PC-3 (cell line): ENCODE measurements at regions not wholly inside any gene's neighbourhood (a gene's known extent, or its start where the extent isn't known, plus 50 kb on each side); places are given as distances from the start of the nearest gene placed in this dataset.

Source experiments
- ATAC-seq: fragments of 200-7000 bp; cut with Tn5 transposase; 2 replicates; pipeline ENCODE4 v1.9.1; 2020; ENCODE audit warnings: mild to moderate bottlenecking, moderate library complexity
- BruUV-seq: library from RNA; stranded (reverse); fragments of 400-500 nt; replicated peaks from 2 replicates; lab custom pipeline; 2021; lab: Mats Ljungman, UMichigan
- CTCF ChIA-PET: fragments of 300-600 bp; sonication (Branson Sonifier 250); formaldehyde crosslinking; loops from one replicate; lab custom pipeline; 2022; ENCODE audit warnings: antibody characterized with exemption; lab: Charles Lee
- POLR2A ChIA-PET: fragments of 300-600 bp; sonication (Branson Sonifier 250); formaldehyde crosslinking; loops from one replicate; lab custom pipeline; 2022; ENCODE audit warnings: antibody characterized with exemption; ENCODE audit not compliant: unreplicated experiment; lab: Charles Lee
- DNase-seq: peaks from one replicate; pipeline ENCODE4 v3.0.0-alpha.2; 2015
- H2AFZ ChIP-seq: fragments of 300-600 bp; sonication (generic); 2 replicates; pipeline ENCODE4 v1.6.0; 2016; ENCODE audit warnings: antibody characterized with exemption, low read length
- H3F3A ChIP-seq: fragments of 300-600 bp; sonication (generic); one replicate; pipeline ENCODE4 v1.6.0; 2017; ENCODE audit warnings: antibody characterized with exemption, low read length, control low read depth, mild to moderate bottlenecking; ENCODE audit not compliant: unreplicated experiment
- H3K27ac ChIP-seq: fragments of 300-600 bp; sonication (generic); 2 replicates; pipeline ENCODE4 v1.5.1; 2016; ENCODE audit warnings: mild to moderate bottlenecking, low read length
- H3K27me3 ChIP-seq: fragments of 300-600 bp; sonication (generic); 2 replicates; pipeline ENCODE4 v1.6.1; 2016; ENCODE audit warnings: low read length, mixed read lengths
- H3K36me3 ChIP-seq: fragments of 300-600 bp; sonication (generic); 2 replicates; pipeline ENCODE4 v1.6.1; 2016; ENCODE audit warnings: low read depth, mixed run types, low read length, mixed read lengths
- H3K4me1 ChIP-seq: fragments of 300-600 bp; sonication (generic); 2 replicates; pipeline ENCODE4 v1.5.1; 2016; ENCODE audit warnings: low read length; ENCODE audit not compliant: insufficient read depth
- H3K4me2 ChIP-seq: fragments of 300-600 bp; sonication (generic); 2 replicates; pipeline ENCODE4 v1.6.0; 2016; ENCODE audit warnings: low read length
- H3K4me3 ChIP-seq: fragments of 300-600 bp; sonication (generic); 2 replicates; pipeline ENCODE4 v1.5.1; 2016; ENCODE audit warnings: mild to moderate bottlenecking, low read length, mixed read lengths
- H3K79me2 ChIP-seq: fragments of 300-600 bp; sonication (generic); 2 replicates; pipeline ENCODE4 v1.6.1; 2017; ENCODE audit warnings: low read length, mixed read lengths
- H3K9ac ChIP-seq: fragments of 300-600 bp; sonication (generic); 2 replicates; pipeline ENCODE4 v1.6.0; 2016; ENCODE audit warnings: mild to moderate bottlenecking, low read length
- H3K9me2 ChIP-seq: fragments of 300-600 bp; sonication (generic); replicated peaks from 2 replicates; pipeline ENCODE4 v1.6.1; 2016; ENCODE audit warnings: mixed run types, low read length, mixed read lengths
- H3K9me3 ChIP-seq: fragments of 300-600 bp; sonication (generic); 2 replicates; pipeline ENCODE4 v1.6.1; 2016; ENCODE audit warnings: low read length, mixed read lengths
- H4K20me1 ChIP-seq: fragments of 300-600 bp; sonication (generic); 2 replicates; pipeline ENCODE4 v1.6.1; 2016; ENCODE audit warnings: low read length, mixed read lengths
- CTCF ChIP-seq: fragments of 300-600 bp; sonication (generic); conservative IDR thresholded peaks from 2 replicates; pipeline ENCODE4 v1.5.1; 2017; ENCODE audit warnings: antibody characterized with exemption, low read depth, mild to moderate bottlenecking, low read length
- EZH2 ChIP-seq: fragments of 300-600 bp; sonication (generic); IDR thresholded peaks from one replicate; pipeline ENCODE4 v1.6.1; 2017; ENCODE audit warnings: antibody characterized with exemption, mild to moderate bottlenecking, low read length; ENCODE audit not compliant: unreplicated experiment
- EZH2phosphoT487 ChIP-seq: fragments of 300-600 bp; sonication (generic); IDR thresholded peaks from 2 replicates; pipeline ENCODE4 v1.6.1; 2018; ENCODE audit warnings: mild to moderate bottlenecking, antibody characterized with exemption, low read length, borderline replicate concordance
- intact Hi-C: fragments of 100-400 bp; cut with micrococcal nuclease; formaldehyde crosslinking; loops from 2 replicates; pipeline ENCODE4 v1.9.0; 2023

GRCh38 chr12:94721173-94721572 is 70.8 kb upstream of the TMCC3 start:
- Histone ChIP-seq H3F3A (no peaks in the 10 kb centered on the region), H3K4me2 (no peak overlapping the region), H3K79me2 (no peaks in the 10 kb centered on the region), H4K20me1 (no peaks in the 10 kb centered on the region), H3K4me1 (peaks cover 15% of the 10 kb centered on the region), H3K9ac (no peak overlapping the region), H3K9me3 (no peaks in the 10 kb centered on the region), H3K9me2 (no peaks in the 10 kb centered on the region), H3K4me3 (no peak overlapping the region), H3K27me3 (no peaks in the 10 kb centered on the region), H3K27ac (no peak overlapping the region), H2AFZ (no peak overlapping the region), H3K36me3 (no peaks in the 10 kb centered on the region)
- ChIA-PET POLR2A (no interaction called here), CTCF (no interaction called here)
- ATAC-seq: no peak
- intact Hi-C loops: no loop called here
- DNase-seq: no peak
- TF ChIP-seq EZH2: no peak
- no TSS peak for BruUV-seq

GRCh38 chr12:94718114-94718513 is 67.8 kb upstream of the TMCC3 start:
- peak overlapping the region; percentile 11; the same call in 1 of the 2 replicates for H3K4me2 ChIP-seq
- TF ChIP-seq EZH2phosphoT487 (no peak), CTCF (no peak), EZH2 (no peak)
- no peaks in the 10 kb centered on the region for H3K36me3 ChIP-seq
- H3K79me2 ChIP-seq: no peaks in the 10 kb centered on the region
- intact Hi-C loops: no loop called here
- no peaks in the 10 kb centered on the region for H3K9me2 ChIP-seq
- no peaks in the 10 kb centered on the region for H3K9me3 ChIP-seq
- H3F3A ChIP-seq: no peaks in the 10 kb centered on the region
- peak overlapping the region; percentile 54 for H3K27ac ChIP-seq
- H3K4me3 ChIP-seq: no peak overlapping the region
- no peak overlapping the region for H2AFZ ChIP-seq
- H3K27me3 ChIP-seq: no peaks in the 10 kb centered on the region
- no peak for ATAC-seq
- H4K20me1 ChIP-seq: no peaks in the 10 kb centered on the region
- peak; percentile 19 for DNase-seq
- CTCF ChIA-PET: no interaction called here
- no TSS peak for BruUV-seq
- peaks cover 29% of the 10 kb centered on the region for H3K4me1 ChIP-seq
- POLR2A ChIA-PET: no interaction called here
- no peak overlapping the region for H3K9ac ChIP-seq

- Histone ChIP-seq H2AFZ (no peak overlapping the region), H3K36me3 (no peaks in the 10 kb centered on the region), H3K27me3 (no peaks in the 10 kb centered on the region), H3K4me3 (no peak overlapping the region), H3K9ac (no peak overlapping the region), H3F3A (no peaks in the 10 kb centered on the region), H3K79me2 (no peaks in the 10 kb centered on the region), H3K4me2 (peak overlapping the region; percentile 14), H4K20me1 (no peaks in the 10 kb centered on the region), H3K9me3 (no peaks in the 10 kb centered on the region), H3K9me2 (no peaks in the 10 kb centered on the region), H3K4me1 (peaks cover 29% of the 10 kb centered on the region), H3K27ac (peak overlapping the region; percentile 54)
- ChIA-PET POLR2A (no interaction called here), CTCF (no interaction called here)
- BruUV-seq: no TSS peak
- intact Hi-C loops: no loop called here
- DNase-seq (peak; percentile 59), ATAC-seq (peak; percentile 23; the same call in 1 of the 2 replicates)
- TF ChIP-seq EZH2phosphoT487: no peak
- TF ChIP-seq CTCF: no peak
- no peak for TF ChIP-seq EZH2
These were observed 67.3 kb upstream of the TMCC3 start for GRCh38 chr12:94717656-94718055.
